Vagina (tissue), 2 donors: ENCODE measurements at regions not wholly inside any gene's neighbourhood (a gene's known extent, or its start where the extent isn't known, plus 50 kb on each side); places are given as distances from the start of the nearest gene placed in this dataset.

Experiments used
- POLR2A ChIP-seq, 2 donors: fragments of 450-650 bp; IDR thresholded peaks; one replicate each; pipeline ENCODE4 v1.6.1; 2017; ENCODE audit warnings: antibody characterized with exemption in 2 of 2, mild to moderate bottlenecking in 2 of 2, moderate library complexity in 2 of 2
- POLR2AphosphoS5 ChIP-seq, 2 donors: sonication (generic); formaldehyde crosslinking; IDR thresholded peaks; one replicate each; pipeline ENCODE4 v1.9.0; 2017; ENCODE audit warnings: antibody characterized with exemption in 2 of 2, mild to moderate bottlenecking in 2 of 2, low read depth in 1 of 2; ENCODE audit not compliant: insufficient read depth in 1 of 2

DNA sequence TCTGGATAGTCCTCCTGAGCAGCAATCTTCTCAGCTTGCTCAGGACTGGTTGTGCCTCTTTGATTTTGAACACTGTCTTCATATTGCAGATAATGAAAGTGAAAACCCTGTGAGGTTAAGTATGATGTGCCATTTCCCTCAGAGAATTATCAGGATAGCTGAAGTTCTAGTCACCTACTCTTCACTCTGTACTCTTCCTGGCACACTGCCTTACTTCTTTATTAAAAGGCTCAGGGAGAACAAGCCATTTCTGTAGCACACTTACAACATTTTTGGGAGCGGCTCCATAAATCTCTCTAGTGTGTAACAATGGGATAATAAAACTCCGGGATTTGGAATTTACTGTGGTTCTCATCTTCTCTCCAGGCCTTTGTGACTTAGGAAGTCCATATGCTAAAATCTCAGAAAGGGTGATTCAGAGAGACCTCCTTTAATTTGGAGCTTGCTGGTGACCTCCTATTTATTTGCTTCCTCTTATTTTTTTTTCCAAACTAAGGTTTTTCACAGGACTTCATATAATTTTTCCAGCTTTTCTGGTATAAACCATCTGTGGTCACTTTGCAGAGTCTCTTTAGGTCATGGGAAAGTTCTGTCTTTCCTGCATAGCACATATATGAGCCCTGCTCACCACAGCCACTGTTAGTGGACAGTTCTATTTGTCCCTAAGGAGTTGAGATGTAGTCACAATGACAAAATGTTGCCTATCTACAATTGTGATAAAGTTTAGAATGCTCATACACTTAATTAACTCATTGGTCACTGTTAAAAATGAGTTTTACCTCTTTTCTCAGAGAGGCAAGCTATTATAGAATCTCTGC is 53.5 kb upstream of the LDHB start:
- TF ChIP-seq POLR2A (IDR thresholded peaks at IDR 0.05) (no peak), POLR2AphosphoS5 (IDR thresholded peaks at IDR 0.05; ENCODE audit: insufficient read depth in 1 of 2, low read depth in 1 of 2) (peak in 1 of 2 donors; percentile 27)
